ENCODE measurements at regions not wholly inside any gene's neighbourhood (a gene's known extent, or its start where the extent isn't known, plus 50 kb on each side); places are given as distances from the start of the nearest gene placed in this dataset.
A peak's percentile ranks its signal among the peaks of the same experiment; 100 is the strongest.

- TF ChIP-seq RCOR1 (IDR thresholded peaks at IDR 0.05; ENCODE audit: low read depth, low read length): no peak
- TF ChIP-seq RNF2 (IDR thresholded peaks at IDR 0.05; ENCODE audit: borderline replicate concordance, low read depth): no peak
- no peak for TF ChIP-seq CHD4 (IDR thresholded peaks at IDR 0.05; ENCODE audit: borderline replicate concordance)
- TF ChIP-seq CEBPB (IDR thresholded peaks at IDR 0.05): no peak
- TF ChIP-seq JUNB (IDR thresholded peaks at IDR 0.05): no peak
- TF ChIP-seq PHF8 (IDR thresholded peaks at IDR 0.05; ENCODE audit: borderline replicate concordance, low read depth): no peak
- TF ChIP-seq MYC (IDR thresholded peaks at IDR 0.05; ENCODE audit: borderline replicate concordance, low read length): no peak
- no peak for TF ChIP-seq USF2 (IDR thresholded peaks at IDR 0.05)
- no peak for TF ChIP-seq CTCF (IDR thresholded peaks at IDR 0.05)
- TF ChIP-seq EP300 (IDR thresholded peaks at IDR 0.05): no peak
- no peak for TF ChIP-seq ESRRA (IDR thresholded peaks at IDR 0.05; ENCODE audit: borderline replicate concordance, low read length)
- no peak for TF ChIP-seq TP53 (CRISPR knock-in tag; IDR thresholded peaks at IDR 0.05)
- CTCF ChIA-PET: interaction anchor here (0.6 kb wide), 1 partner anchor 93 kb away, joined by 4 read pairs; no protein-coding TSS in a partner anchor
- no peaks in the 10 kb centered on the region; the same call in 2 of the 3 replicates for H3K4me1 ChIP-seq
- H3K4me3 ChIP-seq: no peak overlapping the region
- FAIRE-seq (no peak), DNase-seq (ENCODE audit: low read depth in 1 of 2, low spot score in 1 of 2) (no peak), ATAC-seq (no peak)
- POLR2A ChIA-PET: no interaction called here
- no peak overlapping the region for H3K27ac ChIP-seq
- WGBS (ENCODE audit: missing lambda C conversion rate): 61% methylated on average over 6 of the region's 6 CpGs
- H3K4me2 ChIP-seq: no peak overlapping the region
- H3K9me3 ChIP-seq: no peaks in the 10 kb centered on the region
Observed at GRCh38 chr3:69547461-69547880, 161.6 kb upstream of the FRMD4B start.

GRCh38 chr3:69542805-69543429 lies 157.0 kb upstream of the FRMD4B start:
- Histone ChIP-seq H3K4me2 (peak overlapping the region; percentile 79), H3K9me3 (no peaks in the 10 kb centered on the region), H3K27ac (no peak overlapping the region), H3K4me1 (no peaks in the 10 kb centered on the region; the same call in 2 of the 3 replicates), H3K4me3 (peak overlapping the region; percentile 39)
- ChIA-PET CTCF (interaction anchor here (1.3 kb wide), 1 partner anchor 38 kb away, joined by 4 read pairs; no protein-coding TSS in a partner anchor), POLR2A (no interaction called here)
- TF ChIP-seq POLR2AphosphoS2 (conservative IDR thresholded peaks at IDR 0.05; ENCODE audit: low read length): no peak
- TF ChIP-seq HES2 (IDR thresholded peaks at IDR 0.05): no peak
- TF ChIP-seq HDAC2 (IDR thresholded peaks at IDR 0.05): no peak
- no peak for TF ChIP-seq NR3C1 (IDR thresholded peaks at IDR 0.05)
- no peak for TF ChIP-seq FOSB (CRISPR knock-in tag; IDR thresholded peaks at IDR 0.05)
- no peak for TF ChIP-seq FOSL2 (IDR thresholded peaks at IDR 0.05)
- no peak for TF ChIP-seq FOSL2 (CRISPR knock-in tag; IDR thresholded peaks at IDR 0.05)
- TF ChIP-seq SMC3 (IDR thresholded peaks at IDR 0.05): no peak
- TF ChIP-seq ELK1 (IDR thresholded peaks at IDR 0.05; ENCODE audit: low read depth, low read length): no peak
- no peak for TF ChIP-seq MAFK (IDR thresholded peaks at IDR 0.05; ENCODE audit: partially characterized antibody)
- TF ChIP-seq HMGXB4 (CRISPR knock-in tag; IDR thresholded peaks at IDR 0.05; ENCODE audit: borderline replicate concordance): no peak
- TF ChIP-seq MAX (IDR thresholded peaks at IDR 0.05): no peak
- 22% methylated on average over 19 of the region's 19 CpGs for WGBS (ENCODE audit: missing lambda C conversion rate)
- no peak for DNase-seq (ENCODE audit: low read depth in 1 of 2, low spot score in 1 of 2)
- ATAC-seq: peak in 1 of 2 experiments; percentile 35; a peak in 4 of 6 replicates
- no peak for FAIRE-seq
